Ishikawa (cell line): ENCODE measurements at regions not wholly inside any gene's neighbourhood (a gene's known extent, or its start where the extent isn't known, plus 50 kb on each side); places are given as distances from the start of the nearest gene placed in this dataset.

Experiments
- CEBPB ChIP-seq: IDR thresholded peaks from 2 replicates; pipeline ENCODE4 v1.6.1; 2012
- CREB1 ChIP-seq: IDR thresholded peaks from 2 replicates; pipeline ENCODE4 v1.6.1; 2012; ENCODE audit warnings: low read depth
- EGR1 ChIP-seq: IDR thresholded peaks from 2 replicates; pipeline ENCODE4 v1.6.1; 2012
- EP300 ChIP-seq: IDR thresholded peaks from 2 replicates; pipeline ENCODE4 v1.6.1; 2012; ENCODE audit warnings: borderline replicate concordance
- FOXM1 ChIP-seq: IDR thresholded peaks from 2 replicates; pipeline ENCODE4 v1.6.1; 2012; ENCODE audit warnings: low read depth, borderline replicate concordance
- MAX ChIP-seq: IDR thresholded peaks from 2 replicates; pipeline ENCODE4 v1.6.1; 2012
- NFIC ChIP-seq: IDR thresholded peaks from 2 replicates; pipeline ENCODE4 v1.6.1; 2012
- RAD21 ChIP-seq: IDR thresholded peaks from 2 replicates; pipeline ENCODE4 v1.6.1; 2012; ENCODE audit warnings: low read depth
- REST ChIP-seq: IDR thresholded peaks from 2 replicates; pipeline ENCODE4 v1.6.1; 2012; ENCODE audit warnings: low read depth, mild to moderate bottlenecking
- TAF1 ChIP-seq: IDR thresholded peaks from 2 replicates; pipeline ENCODE4 v1.6.1; 2012; ENCODE audit warnings: low read depth, mild to moderate bottlenecking
- TCF12 ChIP-seq: IDR thresholded peaks from 2 replicates; pipeline ENCODE4 v1.6.1; 2012; ENCODE audit warnings: low read depth
- TEAD4 ChIP-seq: IDR thresholded peaks from 2 replicates; pipeline ENCODE4 v1.6.1; 2012
- YY1 ChIP-seq: IDR thresholded peaks from 2 replicates; pipeline ENCODE4 v1.6.1; 2012; ENCODE audit warnings: low read depth
- ZBTB7A ChIP-seq: IDR thresholded peaks from 2 replicates; pipeline ENCODE4 v1.6.1; 2012; ENCODE audit warnings: low read depth
- TF ChIP-seq, protein P1 (sequence below): IDR thresholded peaks from 2 replicates; pipeline ENCODE4 v1.6.1; 2012

GRCh38 chr2:239576784-239577685 is 176.2 kb upstream of the HDAC4 start:
- TF ChIP-seq YY1 = no peak
- TF ChIP-seq, protein P1, sequence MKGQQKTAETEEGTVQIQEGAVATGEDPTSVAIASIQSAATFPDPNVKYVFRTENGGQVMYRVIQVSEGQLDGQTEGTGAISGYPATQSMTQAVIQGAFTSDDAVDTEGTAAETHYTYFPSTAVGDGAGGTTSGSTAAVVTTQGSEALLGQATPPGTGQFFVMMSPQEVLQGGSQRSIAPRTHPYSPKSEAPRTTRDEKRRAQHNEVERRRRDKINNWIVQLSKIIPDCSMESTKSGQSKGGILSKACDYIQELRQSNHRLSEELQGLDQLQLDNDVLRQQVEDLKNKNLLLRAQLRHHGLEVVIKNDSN = no peak
- TF ChIP-seq NFIC = no peak
- TF ChIP-seq CEBPB = no peak
- no peak for TF ChIP-seq TAF1
- TF ChIP-seq ZBTB7A = no peak
- no peak for TF ChIP-seq EGR1
- TF ChIP-seq TEAD4 = no peak
- no peak for TF ChIP-seq FOXM1
- TF ChIP-seq TCF12 = no peak
- TF ChIP-seq CREB1 = no peak
- TF ChIP-seq REST = no peak
- TF ChIP-seq RAD21 = no peak
- TF ChIP-seq MAX = no peak
- TF ChIP-seq EP300 = no peak

DNA sequence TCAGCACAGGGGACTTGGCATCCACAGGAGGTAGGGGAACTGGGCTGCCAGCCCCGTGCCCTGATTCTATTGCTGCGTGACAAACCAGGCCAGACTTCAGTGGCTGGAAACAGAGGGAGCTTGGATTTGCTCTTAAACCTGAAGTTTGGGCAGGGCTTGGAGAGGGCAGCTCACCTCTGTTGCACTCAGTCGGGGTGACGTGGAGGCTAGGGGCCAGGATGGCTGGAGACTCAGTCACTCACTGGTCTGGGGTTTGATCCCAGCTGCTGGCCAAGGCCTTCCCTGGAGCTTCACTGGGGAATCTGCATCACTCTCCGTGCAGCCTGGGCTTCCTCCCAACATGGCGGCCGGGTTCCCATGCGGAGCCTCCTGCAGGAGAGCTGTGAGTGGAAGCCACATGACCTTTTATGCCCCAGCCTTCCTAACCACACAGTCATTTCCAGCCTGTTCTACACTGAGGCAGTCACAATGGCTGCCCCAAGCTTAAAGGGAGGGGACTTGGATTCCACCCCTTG is 175.2 kb upstream of the HDAC4 start:
- TF ChIP-seq, protein P1 = no peak
- TF ChIP-seq ZBTB7A (no peak), EGR1 (no peak), EP300 (no peak), TCF12 (no peak), RAD21 (no peak), YY1 (no peak), CREB1 (no peak), NFIC (no peak), CEBPB (no peak), TAF1 (no peak), FOXM1 (no peak), MAX (no peak), REST (no peak)

DNA sequence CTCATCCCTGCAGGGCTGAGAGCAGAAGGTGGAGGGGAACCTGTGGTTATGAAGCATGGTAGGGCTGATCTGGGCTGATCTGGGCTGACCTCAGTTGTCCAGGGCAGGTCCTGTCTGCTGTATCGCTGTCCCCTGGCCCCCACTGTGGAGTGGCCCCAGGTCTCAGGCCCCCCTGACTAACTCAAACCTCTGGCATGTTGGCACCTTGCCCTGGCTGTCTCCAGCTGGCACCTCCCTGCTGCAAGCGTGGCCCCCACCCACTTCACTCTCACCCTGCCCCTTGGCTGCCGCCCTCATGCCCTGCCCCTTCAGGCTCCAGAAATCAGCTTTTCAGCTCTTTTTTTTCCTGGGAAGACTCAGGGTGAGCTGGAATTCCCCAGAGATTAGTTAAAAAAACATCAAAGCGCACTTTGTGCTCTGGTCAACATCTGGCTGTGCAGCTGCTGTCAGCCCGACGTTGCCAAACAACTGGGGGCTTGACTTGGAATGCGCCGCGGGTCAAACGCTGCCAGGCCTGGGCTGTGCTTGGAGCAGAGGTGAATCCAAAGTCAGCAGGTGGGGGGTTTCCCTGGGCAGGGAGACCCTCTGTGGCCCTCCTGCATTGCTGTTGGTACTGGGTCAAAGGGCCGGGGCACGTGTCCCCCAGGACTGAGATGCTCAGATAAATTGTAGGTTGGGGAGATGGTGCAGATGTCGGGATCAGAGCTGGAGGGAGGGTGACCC is 173.8 kb upstream of the HDAC4 start:
- no peak for TF ChIP-seq TAF1
- TF ChIP-seq CEBPB = no peak
- no peak for TF ChIP-seq RAD21
- TF ChIP-seq CREB1 = no peak
- no peak for TF ChIP-seq EP300
- no peak for TF ChIP-seq TCF12
- no peak for TF ChIP-seq ZBTB7A
- TF ChIP-seq EGR1 = no peak
- TF ChIP-seq TEAD4 = no peak
- no peak for TF ChIP-seq REST

DNA sequence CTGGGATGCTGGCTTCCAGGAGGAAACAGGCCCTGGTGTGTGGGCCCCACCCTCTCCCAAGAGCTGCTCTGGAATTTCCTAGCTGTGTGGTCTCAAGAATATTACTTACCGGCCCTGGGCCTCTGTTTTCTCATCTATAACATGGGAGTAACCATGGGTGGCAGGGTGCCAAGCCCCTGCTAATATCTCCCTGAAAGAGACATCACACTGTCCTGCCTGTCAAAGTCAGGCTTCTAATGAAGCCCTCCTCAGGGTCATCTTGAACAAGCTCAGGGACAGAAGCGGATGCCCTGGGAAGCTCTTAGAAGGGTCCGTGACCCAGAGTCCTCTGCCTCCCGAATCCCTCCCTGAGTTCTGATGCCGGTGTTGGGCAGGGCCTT is 173.2 kb upstream of the HDAC4 start:
- no peak for TF ChIP-seq TAF1
- TF ChIP-seq CEBPB = no peak
- TF ChIP-seq TEAD4 = no peak
- TF ChIP-seq REST = no peak
- TF ChIP-seq NFIC = no peak
- no peak for TF ChIP-seq FOXM1
- no peak for TF ChIP-seq YY1
- no peak for TF ChIP-seq MAX
- TF ChIP-seq TCF12 = no peak
- TF ChIP-seq EGR1 = no peak
- TF ChIP-seq, protein P1 = no peak
- TF ChIP-seq ZBTB7A = no peak
- no peak for TF ChIP-seq CREB1
- no peak for TF ChIP-seq RAD21
- no peak for TF ChIP-seq EP300
